ENCODE measurements at regions not wholly inside any gene's neighbourhood (a gene's known extent, or its start where the extent isn't known, plus 50 kb on each side); places are given as distances from the start of the nearest gene placed in this dataset.

DNA sequence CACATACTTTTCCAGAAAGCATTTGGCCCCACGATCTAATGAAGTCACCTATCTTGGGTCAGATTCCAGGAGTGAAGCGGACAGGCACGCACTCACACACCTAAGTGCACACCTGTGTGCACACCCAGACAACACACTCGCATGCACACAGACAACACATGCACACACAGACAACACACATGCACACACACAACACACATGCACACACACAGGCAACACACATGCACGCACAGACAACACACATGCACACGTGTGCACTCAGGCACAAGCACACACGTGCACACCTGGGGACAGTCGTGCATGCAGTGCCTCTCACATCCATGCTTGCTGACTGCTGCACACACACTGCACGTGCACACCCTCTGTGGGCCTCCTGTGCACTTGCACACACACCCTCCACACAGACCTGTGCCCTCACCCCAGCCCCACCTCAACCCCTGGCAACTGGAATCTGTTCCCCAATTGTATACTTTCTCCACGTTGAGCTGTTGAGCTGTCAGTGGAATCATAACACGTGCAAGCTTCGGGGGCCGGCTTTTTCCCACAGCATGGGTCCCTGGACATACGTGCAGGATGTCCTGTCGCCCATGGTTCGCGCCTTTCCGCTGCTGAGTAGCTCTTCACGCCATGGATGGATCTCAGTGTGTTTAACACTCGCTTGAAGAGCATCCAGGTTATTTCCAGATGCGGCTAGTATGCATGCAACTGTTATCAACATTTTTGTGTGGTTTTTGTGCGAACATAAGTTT lies 55.3 kb upstream of the CFAP46 start:
- H3K27ac ChIP-seq, result no peak overlapping the region
- peaks cover 4% of the 10 kb centered on the region for H3K4me1 ChIP-seq (ENCODE audit: insufficient read depth)
- 84 to 87% (median 85%) methylated on average over 22 of the region's 22 CpGs for WGBS, 3 donors
- TF ChIP-seq EP300 (IDR thresholded peaks at IDR 0.05) (no peak), POLR2A (IDR thresholded peaks at IDR 0.05) (no peak)
- TF ChIP-seq, protein P1, sequence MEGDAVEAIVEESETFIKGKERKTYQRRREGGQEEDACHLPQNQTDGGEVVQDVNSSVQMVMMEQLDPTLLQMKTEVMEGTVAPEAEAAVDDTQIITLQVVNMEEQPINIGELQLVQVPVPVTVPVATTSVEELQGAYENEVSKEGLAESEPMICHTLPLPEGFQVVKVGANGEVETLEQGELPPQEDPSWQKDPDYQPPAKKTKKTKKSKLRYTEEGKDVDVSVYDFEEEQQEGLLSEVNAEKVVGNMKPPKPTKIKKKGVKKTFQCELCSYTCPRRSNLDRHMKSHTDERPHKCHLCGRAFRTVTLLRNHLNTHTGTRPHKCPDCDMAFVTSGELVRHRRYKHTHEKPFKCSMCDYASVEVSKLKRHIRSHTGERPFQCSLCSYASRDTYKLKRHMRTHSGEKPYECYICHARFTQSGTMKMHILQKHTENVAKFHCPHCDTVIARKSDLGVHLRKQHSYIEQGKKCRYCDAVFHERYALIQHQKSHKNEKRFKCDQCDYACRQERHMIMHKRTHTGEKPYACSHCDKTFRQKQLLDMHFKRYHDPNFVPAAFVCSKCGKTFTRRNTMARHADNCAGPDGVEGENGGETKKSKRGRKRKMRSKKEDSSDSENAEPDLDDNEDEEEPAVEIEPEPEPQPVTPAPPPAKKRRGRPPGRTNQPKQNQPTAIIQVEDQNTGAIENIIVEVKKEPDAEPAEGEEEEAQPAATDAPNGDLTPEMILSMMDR (IDR thresholded peaks at IDR 0.05), result no peak
- H3K4me3 ChIP-seq, result no peak overlapping the region
- intact Hi-C loops (cut with DNase I), result no loop called here
- no peaks in the 10 kb centered on the region for H3K36me3 ChIP-seq
- no peak for DNase-seq
- H3K27me3 ChIP-seq, result no peaks in the 10 kb centered on the region
- no peaks in the 10 kb centered on the region for H3K9me3 ChIP-seq

DNA sequence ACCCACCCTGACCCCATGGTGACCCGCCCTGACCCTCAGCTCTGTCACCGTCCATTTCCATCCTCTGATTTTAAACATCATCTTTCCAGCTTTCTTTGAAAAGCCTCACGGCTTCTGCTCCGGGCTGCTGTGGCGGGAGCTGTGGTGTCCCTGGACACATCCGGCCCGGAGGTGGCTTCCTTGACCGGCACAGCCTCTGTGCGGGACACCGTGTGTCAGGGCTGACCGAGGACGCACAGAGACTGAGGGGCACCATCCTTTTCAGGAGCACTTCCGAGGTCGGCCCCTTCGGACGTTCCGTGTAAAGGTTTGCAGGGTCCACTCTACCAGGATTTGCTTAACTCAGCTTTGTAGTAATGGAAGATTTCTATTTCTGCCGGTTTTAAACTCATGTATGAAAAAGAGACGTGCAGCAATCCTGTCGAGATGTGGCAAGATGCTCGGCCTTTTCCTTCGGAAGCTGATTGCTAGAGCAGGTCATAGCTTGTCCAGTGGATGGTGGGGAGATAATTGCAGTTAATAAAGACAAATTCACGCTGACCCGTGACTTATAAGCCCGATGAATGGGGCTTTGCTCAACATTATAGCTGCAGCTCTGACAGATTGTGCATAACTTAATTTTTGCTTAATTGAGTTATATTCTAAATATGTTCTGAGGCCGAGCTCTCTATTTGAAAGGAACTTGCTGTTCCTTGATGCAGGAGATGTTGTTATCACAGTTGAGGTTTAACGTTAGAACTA lies 54.4 kb upstream of the CFAP46 start:
- Histone ChIP-seq H3K27me3 (no peaks in the 10 kb centered on the region), H3K4me3 (no peak overlapping the region), H3K27ac (no peak overlapping the region), H3K36me3 (no peaks in the 10 kb centered on the region), H3K9me3 (no peaks in the 10 kb centered on the region), H3K4me1 (ENCODE audit: insufficient read depth) (peaks cover 4% of the 10 kb centered on the region)
- no peak for DNase-seq
- intact Hi-C loops (cut with DNase I), result no loop called here
- WGBS, 3 donors, result 80 to 84% (median 84%) methylated on average over 27 of the region's 27 CpGs
- TF ChIP-seq, protein P1 (IDR thresholded peaks at IDR 0.05), result no peak
- TF ChIP-seq EP300 (IDR thresholded peaks at IDR 0.05), result no peak
- no peak for TF ChIP-seq POLR2A (IDR thresholded peaks at IDR 0.05)

DNA sequence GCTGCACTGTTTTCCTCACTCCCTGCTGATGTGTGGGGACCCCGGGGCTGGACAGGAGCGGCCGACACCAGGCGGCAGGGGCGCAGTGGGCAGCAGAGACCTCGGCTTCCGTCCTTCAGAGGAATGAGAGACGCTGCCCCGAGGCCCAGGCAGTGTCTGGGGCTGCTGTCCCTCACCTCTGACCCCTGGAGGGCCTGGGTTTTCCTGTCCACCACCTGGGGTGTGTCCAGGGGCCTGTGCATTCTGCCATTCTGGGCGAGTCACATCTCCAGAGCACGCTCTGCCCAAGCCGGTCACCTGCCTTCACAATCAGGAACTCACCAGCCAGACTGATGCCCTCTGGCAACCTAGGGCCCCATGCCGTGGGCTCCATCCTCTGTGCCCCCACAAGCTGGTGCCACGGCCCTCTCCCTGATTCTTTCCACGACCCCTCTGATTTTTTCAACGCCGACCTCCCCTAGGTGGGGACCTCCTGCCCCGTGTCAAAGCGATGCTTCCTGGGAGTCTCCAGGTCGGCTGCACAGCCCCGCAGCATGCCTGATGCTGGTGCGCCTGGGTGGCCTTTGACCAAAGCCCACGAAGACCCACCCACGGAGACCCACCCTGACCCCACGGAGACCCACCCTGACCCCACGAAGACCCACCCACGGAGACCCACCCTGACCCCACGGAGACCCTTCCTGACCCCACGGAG lies 53.7 kb upstream of the CFAP46 start:
- peaks cover 4% of the 10 kb centered on the region for H3K4me1 ChIP-seq (ENCODE audit: insufficient read depth)
- intact Hi-C loops (cut with DNase I), result no loop called here
- H3K9me3 ChIP-seq, result no peaks in the 10 kb centered on the region
- WGBS, 3 donors, result 85 to 88% (median 86%) methylated on average over 29 of the region's 29 CpGs
- H3K27ac ChIP-seq, result no peak overlapping the region
- H3K27me3 ChIP-seq, result no peaks in the 10 kb centered on the region
- H3K4me3 ChIP-seq, result no peak overlapping the region
- TF ChIP-seq, protein P1 (IDR thresholded peaks at IDR 0.05), result no peak
- TF ChIP-seq POLR2A (IDR thresholded peaks at IDR 0.05) (no peak), EP300 (IDR thresholded peaks at IDR 0.05) (no peak)
- H3K36me3 ChIP-seq, result no peaks in the 10 kb centered on the region
- DNase-seq, result no peak

DNA sequence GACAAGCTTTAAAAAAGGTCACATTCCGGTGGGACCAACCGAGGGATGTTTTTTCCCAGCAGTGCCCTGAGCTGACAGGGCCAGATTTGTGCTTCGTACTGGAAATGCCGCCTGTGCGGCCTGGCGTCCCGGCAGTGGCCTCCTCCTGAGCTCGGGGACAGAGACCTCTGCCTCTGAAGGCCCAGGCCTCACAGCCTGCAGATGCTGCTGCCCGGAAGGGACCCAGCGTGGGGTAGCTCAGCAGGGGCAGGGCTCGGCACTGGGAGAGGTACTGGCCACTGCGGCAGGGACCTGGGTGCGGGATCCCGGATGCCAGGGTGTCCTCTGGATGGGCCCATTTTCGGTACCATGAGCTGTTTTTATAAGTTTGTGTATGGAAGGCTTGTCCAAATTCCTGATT lies 52.4 kb upstream of the CFAP46 start:
- peaks cover 4% of the 10 kb centered on the region for H3K4me1 ChIP-seq (ENCODE audit: insufficient read depth)
- intact Hi-C loops (cut with DNase I), result no loop called here
- TF ChIP-seq EP300 (IDR thresholded peaks at IDR 0.05) (no peak), POLR2A (IDR thresholded peaks at IDR 0.05) (no peak)
- TF ChIP-seq, protein P1 (IDR thresholded peaks at IDR 0.05), result no peak
- H3K4me3 ChIP-seq, result no peak overlapping the region
- no peak overlapping the region for H3K27ac ChIP-seq
- H3K27me3 ChIP-seq, result no peaks in the 10 kb centered on the region
- no peaks in the 10 kb centered on the region for H3K36me3 ChIP-seq
- 75 to 79% (median 77%) methylated on average over 15 of the region's 15 CpGs for WGBS, 3 donors
- no peaks in the 10 kb centered on the region for H3K9me3 ChIP-seq
- DNase-seq, result no peak

Data from ovary (tissue), 7 donors.